AG08395 (cell line): ENCODE measurements at regions not wholly inside any gene's neighbourhood (a gene's known extent, or its start where the extent isn't known, plus 50 kb on each side); places are given as distances from the start of the nearest gene placed in this dataset.

Experiments
- DNase-seq: peaks from one replicate; pipeline ENCODE4 v3.0.0; 2012; ENCODE audit warnings: mixed read lengths, low spot score

GRCh38 chrX:5528057-5528456 lies 700.6 kb downstream of the NLGN4X start:
- DNase-seq: no peak

GRCh38 chrX:5526191-5526590 lies 702.5 kb downstream of the NLGN4X start:
- no peak for DNase-seq

GRCh38 chrX:5490786-5491563 lies 737.7 kb downstream of the NLGN4X start:
- DNase-seq: no peak

- DNase-seq: no peak
Observed at GRCh38 chrX:5474282-5474681, 754.4 kb downstream of the NLGN4X start.

GRCh38 chrX:5458300-5458842 lies 770.3 kb downstream of the NLGN4X start:
- DNase-seq: no peak

- DNase-seq: no peak
Observed at GRCh38 chrX:5449323-5449722, 779.3 kb downstream of the NLGN4X start.

GRCh38 chrX:5431823-5432222 lies 796.8 kb downstream of the NLGN4X start:
- DNase-seq: no peak

- DNase-seq: no peak
Observed at GRCh38 chrX:5425119-5425518, 803.5 kb downstream of the NLGN4X start.

GRCh38 chrX:5417381-5417780 lies 811.3 kb downstream of the NLGN4X start:
- no peak for DNase-seq

GRCh38 chrX:5415738-5416137 lies 812.9 kb downstream of the NLGN4X start:
- no peak for DNase-seq

GRCh38 chrX:5409106-5409505 lies 819.6 kb downstream of the NLGN4X start:
- no peak for DNase-seq

GRCh38 chrX:5402461-5402860 lies 826.2 kb downstream of the NLGN4X start:
- DNase-seq: no peak

- no peak for DNase-seq
Observed at GRCh38 chrX:5399403-5399802, 829.3 kb downstream of the NLGN4X start.

- no peak for DNase-seq
Observed at GRCh38 chrX:5397409-5397808, 831.3 kb downstream of the NLGN4X start.

GRCh38 chrX:5390376-5390775 lies 838.3 kb downstream of the NLGN4X start:
- DNase-seq: no peak

GRCh38 chrX:5388087-5388486 lies 840.6 kb downstream of the NLGN4X start:
- DNase-seq: no peak

GRCh38 chrX:5380426-5380825 lies 848.2 kb downstream of the NLGN4X start:
- DNase-seq: no peak

- DNase-seq: no peak
Observed at GRCh38 chrX:5341902-5342301, 886.8 kb downstream of the NLGN4X start.

GRCh38 chrX:5337160-5337559 lies 891.5 kb downstream of the NLGN4X start:
- DNase-seq: no peak

- DNase-seq: no peak
Observed at GRCh38 chrX:5324546-5324945, 904.1 kb downstream of the NLGN4X start.

- DNase-seq: no peak
Observed at GRCh38 chrX:5314148-5314547, 914.5 kb downstream of the NLGN4X start.

- DNase-seq: no peak
Observed at GRCh38 chrX:5307416-5307815, 921.3 kb downstream of the NLGN4X start.

GRCh38 chrX:5306654-5307121 lies 922.0 kb downstream of the NLGN4X start:
- no peak for DNase-seq

GRCh38 chrX:5305452-5305851 lies 923.2 kb downstream of the NLGN4X start:
- no peak for DNase-seq
